CD4-positive, alpha-beta T cell (primary cell): ENCODE measurements at regions not wholly inside any gene's neighbourhood (a gene's known extent, or its start where the extent isn't known, plus 50 kb on each side); places are given as distances from the start of the nearest gene placed in this dataset.

Experiments used
- ATAC-seq: fragments of 200-7000 bp; cut with Tn5 transposase; one replicate; pipeline ENCODE4 v1.10.0; 2022; ENCODE audit warnings: mild to moderate bottlenecking; ENCODE audit not compliant: poor library complexity
- CTCF ChIA-PET: fragments of 350-600 bp; sonication (Branson Sonifier 250); formaldehyde crosslinking; loops from one replicate; lab custom pipeline; 2021; ENCODE audit warnings: antibody characterized with exemption, inconsistent platforms; lab: Charles Lee
- POLR2A ChIA-PET: fragments of 350-600 bp; sonication (Branson Sonifier 250); formaldehyde crosslinking; loops from one replicate; lab custom pipeline; 2021; ENCODE audit warnings: antibody characterized with exemption, inconsistent platforms; lab: Charles Lee
- DNase-seq, 14 experiments: peaks; one replicate each; pipeline ENCODE4 v3.0.0-alpha.2; 2013 to 2020; ENCODE audit warnings: mixed read lengths in 2 of 14
- H3K27ac ChIP-seq, 2 donors: one replicate each; pipeline versions ENCODE4 v1.5.1 to v1.7.0; 2013; ENCODE audit warnings: low read length in 2 of 2, low read depth in 1 of 2, mild to moderate bottlenecking in 1 of 2
- H3K27me3 ChIP-seq, 2 experiments: 1 replicate in 1 of 2; 2 replicates in 1 of 2; pipeline versions ENCODE4 v1.6.1 to v1.7.0; 2013; ENCODE audit warnings: low read length in 2 of 2, control low read depth in 1 of 2, mild to moderate bottlenecking in 1 of 2, moderate library complexity in 1 of 2; ENCODE audit not compliant: insufficient read depth in 2 of 2, control insufficient read depth in 1 of 2
- H3K36me3 ChIP-seq: one replicate; pipeline ENCODE4 v1.6.1; 2013; ENCODE audit warnings: low read length, control low read depth; ENCODE audit not compliant: insufficient read depth
- H3K4me1 ChIP-seq: one replicate; pipeline ENCODE4 v1.6.1; 2013; ENCODE audit warnings: low read length, control low read depth; ENCODE audit not compliant: insufficient read depth
- H3K4me3 ChIP-seq: one replicate; pipeline ENCODE4 v1.5.1; 2013; ENCODE audit warnings: mild to moderate bottlenecking, low read length, moderate library complexity
- H3K9me3 ChIP-seq, 2 experiments: 1 replicate in 1 of 2; 2 replicates in 1 of 2; pipeline versions ENCODE4 v1.6.1 to v1.7.0; 2013; ENCODE audit warnings: low read length in 2 of 2, mild to moderate bottlenecking in 2 of 2, control low read depth in 1 of 2, moderate library complexity in 1 of 2; ENCODE audit not compliant: control insufficient read depth in 1 of 2, insufficient read depth in 1 of 2
- H3K27ac Mint-ChIP-seq: one replicate; pipeline ENCODE4 v1.8.0; 2020; ENCODE audit warnings: mixed read lengths
- H3K27me3 Mint-ChIP-seq: one replicate; pipeline ENCODE4 v1.8.0; 2021; ENCODE audit warnings: mixed read lengths
- H3K36me3 Mint-ChIP-seq: one replicate; pipeline ENCODE4 v1.8.0; 2021; ENCODE audit warnings: low read depth, mixed read lengths
- H3K4me1 Mint-ChIP-seq: one replicate; pipeline ENCODE4 v1.8.0; 2021; ENCODE audit warnings: low read depth, mixed read lengths
- H3K4me3 Mint-ChIP-seq: one replicate; pipeline ENCODE4 v1.8.0; 2020; ENCODE audit warnings: mild to moderate bottlenecking, mixed read lengths
- H3K9me3 Mint-ChIP-seq: one replicate; pipeline ENCODE4 v1.8.0; 2020; ENCODE audit warnings: mixed read lengths
- CTCF ChIP-seq: fragments of 200-600 bp; IDR thresholded peaks from one replicate; pipeline ENCODE4 v1.8.0; 2022; ENCODE audit warnings: antibody characterized with exemption, mild to moderate bottlenecking
- intact Hi-C, 2 experiments: fragments of 100-400 bp; cut with DNase I in 1 of 2; cut with micrococcal nuclease in 1 of 2; formaldehyde crosslinking; loops; one replicate each; pipeline versions ENCODE4 v1.15.1 to v1.9.0; 2023 to 2025; cut with DNase I, micrococcal nuclease

- Histone ChIP-seq H3K27me3 (no peaks in the 10 kb centered on the region), H3K4me1 (no peaks in the 10 kb centered on the region), H3K27ac (no peak overlapping the region), H3K4me3 (no peak overlapping the region), H3K9me3 (no peaks in the 10 kb centered on the region), H3K36me3 (no peaks in the 10 kb centered on the region)
- Mint-ChIP-seq H3K4me1 (no peaks in the 10 kb centered on the region), H3K27me3 (no peaks in the 10 kb centered on the region), H3K36me3 (no peaks in the 10 kb centered on the region), H3K4me3 (no peak overlapping the region), H3K27ac (no peak overlapping the region), H3K9me3 (no peaks in the 10 kb centered on the region)
- intact Hi-C loops = no loop called here
- TF ChIP-seq CTCF = no peak
- CTCF ChIA-PET = no interaction called here
- no peak for DNase-seq
- POLR2A ChIA-PET = no interaction called here
- ATAC-seq = no peak
These were observed 488.7 kb upstream of the MEF2C start for GRCh38 chr5:89371646-89372045.

GRCh38 chr5:89359046-89359445 is 476.1 kb upstream of the MEF2C start:
- ATAC-seq (no peak), DNase-seq (no peak)
- no peaks in the 10 kb centered on the region for H3K27me3 ChIP-seq
- H3K4me3 ChIP-seq = no peak overlapping the region
- no peaks in the 10 kb centered on the region for H3K27me3 Mint-ChIP-seq
- H3K4me1 ChIP-seq = no peaks in the 10 kb centered on the region
- H3K27ac ChIP-seq = no peak overlapping the region
- no peak for TF ChIP-seq CTCF
- H3K4me3 Mint-ChIP-seq = no peak overlapping the region
- H3K4me1 Mint-ChIP-seq = no peaks in the 10 kb centered on the region
- intact Hi-C loops = no loop called here
- H3K9me3 ChIP-seq = no peaks in the 10 kb centered on the region
- CTCF ChIA-PET = no interaction called here
- H3K9me3 Mint-ChIP-seq = no peaks in the 10 kb centered on the region
- no peak overlapping the region for H3K27ac Mint-ChIP-seq
- H3K36me3 ChIP-seq = no peaks in the 10 kb centered on the region
- POLR2A ChIA-PET = no interaction called here
- no peaks in the 10 kb centered on the region for H3K36me3 Mint-ChIP-seq

- no peaks in the 10 kb centered on the region for H3K36me3 Mint-ChIP-seq
- no peak for TF ChIP-seq CTCF
- DNase-seq (no peak), ATAC-seq (no peak)
- H3K4me1 Mint-ChIP-seq = no peaks in the 10 kb centered on the region
- H3K9me3 ChIP-seq = no peaks in the 10 kb centered on the region
- no peak overlapping the region for H3K4me3 Mint-ChIP-seq
- H3K4me3 ChIP-seq = no peak overlapping the region
- no peaks in the 10 kb centered on the region for H3K4me1 ChIP-seq
- ChIA-PET CTCF (no interaction called here), POLR2A (no interaction called here)
- no peaks in the 10 kb centered on the region for H3K27me3 Mint-ChIP-seq
- no peak overlapping the region for H3K27ac ChIP-seq
- H3K27me3 ChIP-seq = no peaks in the 10 kb centered on the region
- H3K36me3 ChIP-seq = no peaks in the 10 kb centered on the region
- intact Hi-C loops = no loop called here
- no peak overlapping the region for H3K27ac Mint-ChIP-seq
- H3K9me3 Mint-ChIP-seq = no peaks in the 10 kb centered on the region
These were observed 471.0 kb upstream of the MEF2C start for GRCh38 chr5:89353837-89354551.
